PC-9 (cell line): ENCODE measurements at regions not wholly inside any gene's neighbourhood (a gene's known extent, or its start where the extent isn't known, plus 50 kb on each side); places are given as distances from the start of the nearest gene placed in this dataset.

ENCODE experiments used
- BruUV-seq: library from RNA; stranded (reverse); fragments of 400-500 nt; replicated peaks from 2 replicates; lab custom pipeline; 2021; lab: Mats Ljungman, UMichigan
- CTCF ChIA-PET: fragments of 300-600 bp; sonication (Branson Sonifier 250); formaldehyde crosslinking; loops from one replicate; lab custom pipeline; 2022; ENCODE audit warnings: antibody characterized with exemption; lab: Charles Lee
- POLR2A ChIA-PET: fragments of 300-600 bp; sonication (Branson Sonifier 250); formaldehyde crosslinking; loops from one replicate; lab custom pipeline; 2022; ENCODE audit warnings: antibody characterized with exemption; ENCODE audit not compliant: unreplicated experiment; lab: Charles Lee
- DNase-seq, 2 experiments: peaks; one replicate each; pipeline versions ENCODE4 v3.0.0 to v3.0.0-alpha.2; 2015 to 2022; ENCODE audit warnings: mixed read lengths in 1 of 2
- H2AFZ ChIP-seq: fragments of 200-600 bp; sonication (generic); 2 replicates; pipeline ENCODE4 v1.8.1; 2017; ENCODE audit warnings: antibody characterized with exemption
- H3F3A ChIP-seq: fragments of 200-600 bp; sonication (generic); 2 replicates; pipeline ENCODE4 v1.8.1; 2017; ENCODE audit warnings: antibody characterized with exemption, mild to moderate bottlenecking, low read depth; ENCODE audit not compliant: insufficient read depth
- H3K27ac ChIP-seq: fragments of 200-600 bp; sonication (generic); 2 replicates; pipeline ENCODE4 v1.6.1; 2016; ENCODE audit warnings: mixed run types
- H3K27me3 ChIP-seq: fragments of 200-600 bp; sonication (generic); 2 replicates; pipeline ENCODE4 v1.6.1; 2016; ENCODE audit warnings: low read depth, mixed run types; ENCODE audit not compliant: insufficient read depth
- H3K36me3 ChIP-seq: fragments of 200-600 bp; sonication (generic); 2 replicates; pipeline ENCODE4 v1.6.1; 2016; ENCODE audit warnings: low read depth, mixed run types
- H3K4me1 ChIP-seq: fragments of 200-600 bp; sonication (generic); replicated peaks from 2 replicates; pipeline ENCODE4 v1.6.1; 2016; ENCODE audit warnings: mixed run types; ENCODE audit not compliant: insufficient read depth
- H3K4me2 ChIP-seq: fragments of 200-600 bp; sonication (generic); 2 replicates; pipeline ENCODE4 v1.6.1; 2017; ENCODE audit warnings: mixed run types
- H3K4me3 ChIP-seq: fragments of 200-600 bp; sonication (generic); 2 replicates; pipeline ENCODE4 v1.6.1; 2016; ENCODE audit warnings: mixed run types
- H3K79me2 ChIP-seq: fragments of 200-600 bp; sonication (generic); 2 replicates; pipeline ENCODE4 v1.6.1; 2017; ENCODE audit warnings: low read depth, mixed run types
- H3K9me2 ChIP-seq: fragments of 200-600 bp; sonication (generic); 2 replicates; pipeline ENCODE4 v1.8.1; 2017; ENCODE audit warnings: mild to moderate bottlenecking; ENCODE audit not compliant: insufficient read depth
- H3K9me3 ChIP-seq: fragments of 200-600 bp; sonication (generic); 2 replicates; pipeline ENCODE4 v1.8.1; 2016; ENCODE audit warnings: low read depth; ENCODE audit not compliant: insufficient read depth
- H4K20me1 ChIP-seq: fragments of 200-600 bp; sonication (generic); 2 replicates; pipeline ENCODE4 v1.8.1; 2017; ENCODE audit not compliant: insufficient read depth
- EZH2 ChIP-seq: fragments of 200-600 bp; sonication (generic); IDR thresholded peaks from 2 replicates; pipeline ENCODE4 v1.8.0; 2017; ENCODE audit warnings: antibody characterized with exemption, low read depth
- intact Hi-C: fragments of 100-400 bp; cut with micrococcal nuclease; formaldehyde crosslinking; loops from one replicate; pipeline ENCODE4 v1.10.0; 2022; ENCODE audit not compliant: unreplicated experiment
- TF ChIP-seq, protein P1 (sequence below): fragments of 200-600 bp; sonication (generic); conservative IDR thresholded peaks from 2 replicates; pipeline ENCODE4 v1.6.1; 2017; ENCODE audit warnings: mixed run types, antibody characterized with exemption, mild to moderate bottlenecking, moderate library complexity

DNA sequence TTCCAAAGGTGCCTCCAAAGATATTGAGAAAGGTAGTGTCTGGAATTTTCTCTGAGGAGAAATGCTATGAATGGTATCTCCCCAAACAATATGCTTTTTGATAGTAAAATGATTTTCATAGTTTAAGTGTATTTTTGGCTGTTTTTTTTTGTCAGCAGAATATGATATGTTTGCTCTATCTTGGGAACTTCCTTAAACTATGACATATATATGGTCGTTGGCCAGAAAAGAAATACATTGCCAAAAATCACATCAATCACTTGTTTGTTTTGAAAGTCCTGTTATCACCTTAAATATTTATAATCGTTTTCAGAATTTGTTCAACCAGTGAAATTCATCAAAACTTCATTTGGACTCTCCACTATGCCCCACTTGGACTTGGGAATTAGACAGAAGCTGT lies 816.9 kb downstream of the CDH11 start:
- intact Hi-C loops: no loop called here
- POLR2A ChIA-PET: no interaction called here
- no peaks in the 10 kb centered on the region for H3K79me2 ChIP-seq

DNA sequence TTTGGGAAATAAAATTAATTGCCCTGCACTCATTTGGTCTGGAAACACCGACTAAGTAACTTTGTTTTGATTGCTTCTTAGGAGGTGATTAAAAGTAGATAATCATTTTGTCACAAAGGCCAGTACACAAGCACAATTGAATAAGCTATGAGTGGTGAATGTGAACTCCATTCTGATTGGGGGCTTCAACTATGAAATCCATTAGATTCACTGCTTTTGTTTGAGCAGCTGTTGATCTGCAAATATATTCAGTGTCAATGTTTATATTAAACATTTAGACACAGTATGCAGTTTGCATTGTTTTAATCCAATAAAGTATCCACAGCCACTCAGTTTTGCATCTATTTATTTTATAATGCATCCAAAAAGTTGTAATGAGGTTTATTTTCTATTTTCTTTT lies 817.5 kb downstream of the CDH11 start:
- ChIA-PET CTCF (no interaction called here), POLR2A (no interaction called here)
- no peak for DNase-seq
- H3K36me3 ChIP-seq: no peaks in the 10 kb centered on the region
- no peak overlapping the region for H3K4me2 ChIP-seq
- H3K27me3 ChIP-seq: no peaks in the 10 kb centered on the region
- H3F3A ChIP-seq: no peaks in the 10 kb centered on the region
- BruUV-seq: no TSS peak
- H2AFZ ChIP-seq: no peak overlapping the region
- intact Hi-C loops: no loop called here
- no peak for TF ChIP-seq EZH2
- TF ChIP-seq, protein P1, sequence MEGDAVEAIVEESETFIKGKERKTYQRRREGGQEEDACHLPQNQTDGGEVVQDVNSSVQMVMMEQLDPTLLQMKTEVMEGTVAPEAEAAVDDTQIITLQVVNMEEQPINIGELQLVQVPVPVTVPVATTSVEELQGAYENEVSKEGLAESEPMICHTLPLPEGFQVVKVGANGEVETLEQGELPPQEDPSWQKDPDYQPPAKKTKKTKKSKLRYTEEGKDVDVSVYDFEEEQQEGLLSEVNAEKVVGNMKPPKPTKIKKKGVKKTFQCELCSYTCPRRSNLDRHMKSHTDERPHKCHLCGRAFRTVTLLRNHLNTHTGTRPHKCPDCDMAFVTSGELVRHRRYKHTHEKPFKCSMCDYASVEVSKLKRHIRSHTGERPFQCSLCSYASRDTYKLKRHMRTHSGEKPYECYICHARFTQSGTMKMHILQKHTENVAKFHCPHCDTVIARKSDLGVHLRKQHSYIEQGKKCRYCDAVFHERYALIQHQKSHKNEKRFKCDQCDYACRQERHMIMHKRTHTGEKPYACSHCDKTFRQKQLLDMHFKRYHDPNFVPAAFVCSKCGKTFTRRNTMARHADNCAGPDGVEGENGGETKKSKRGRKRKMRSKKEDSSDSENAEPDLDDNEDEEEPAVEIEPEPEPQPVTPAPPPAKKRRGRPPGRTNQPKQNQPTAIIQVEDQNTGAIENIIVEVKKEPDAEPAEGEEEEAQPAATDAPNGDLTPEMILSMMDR: no peak
- no peaks in the 10 kb centered on the region for H4K20me1 ChIP-seq
- no peak overlapping the region for H3K4me3 ChIP-seq
- no peaks in the 10 kb centered on the region for H3K4me1 ChIP-seq
- H3K9me3 ChIP-seq: no peaks in the 10 kb centered on the region
- H3K9me2 ChIP-seq: no peaks in the 10 kb centered on the region
- H3K79me2 ChIP-seq: no peaks in the 10 kb centered on the region
- no peak overlapping the region for H3K27ac ChIP-seq

More for the DNA sequence above, 816.9 kb downstream of the CDH11 start:
- Histone ChIP-seq H3K9me2 (no peaks in the 10 kb centered on the region), H3K27me3 (no peaks in the 10 kb centered on the region), H3K27ac (no peak overlapping the region), H3K36me3 (no peaks in the 10 kb centered on the region), H3K4me3 (no peak overlapping the region), H3K4me2 (no peak overlapping the region), H4K20me1 (no peaks in the 10 kb centered on the region), H2AFZ (no peak overlapping the region), H3K4me1 (no peaks in the 10 kb centered on the region), H3K9me3 (no peaks in the 10 kb centered on the region), H3F3A (no peaks in the 10 kb centered on the region)
- BruUV-seq: no TSS peak
- no peak for TF ChIP-seq EZH2
- TF ChIP-seq, protein P1: no peak
- DNase-seq: no peak
- CTCF ChIA-PET: no interaction called here

DNA sequence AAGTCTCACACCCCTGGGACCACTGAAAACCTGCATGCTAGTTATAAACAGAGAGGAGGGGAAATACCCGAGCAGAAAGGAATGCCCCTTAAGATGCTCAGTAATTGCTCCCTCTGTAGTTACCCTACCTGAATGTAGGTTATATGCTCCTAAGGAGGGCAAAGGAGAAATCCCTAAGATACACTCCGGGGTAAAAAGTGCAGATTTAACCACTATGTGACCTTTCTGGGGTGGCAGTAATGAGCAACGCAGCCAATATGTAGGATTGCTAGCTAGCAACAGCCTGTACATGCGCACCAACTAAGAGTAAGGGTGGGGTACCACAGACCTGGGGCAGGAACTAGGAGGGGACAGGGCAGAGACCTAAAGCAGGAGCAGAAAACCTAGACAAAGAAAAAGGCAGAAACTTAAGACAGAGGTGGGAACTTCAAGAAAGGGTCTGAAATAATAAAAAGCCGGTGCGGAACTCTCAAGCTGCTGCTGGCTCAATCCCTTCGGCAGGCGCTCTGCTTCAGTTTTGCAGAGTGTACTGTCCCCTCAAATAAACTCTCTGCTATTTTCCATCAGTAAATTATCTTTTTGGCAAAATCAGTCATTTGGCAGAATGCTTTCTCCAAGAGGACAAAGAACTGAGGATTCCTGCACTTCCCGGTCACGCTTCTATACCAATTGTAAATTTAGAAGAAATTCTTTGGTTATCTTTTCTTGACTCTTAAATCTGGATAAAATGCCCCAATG lies 823.8 kb downstream of the CDH11 start:
- H4K20me1 ChIP-seq: no peaks in the 10 kb centered on the region
- H3K9me2 ChIP-seq: no peaks in the 10 kb centered on the region
- no TSS peak for BruUV-seq
- H2AFZ ChIP-seq: no peak overlapping the region
- H3F3A ChIP-seq: no peaks in the 10 kb centered on the region
- POLR2A ChIA-PET: no interaction called here
- intact Hi-C loops: no loop called here
- H3K27me3 ChIP-seq: no peaks in the 10 kb centered on the region
- no peaks in the 10 kb centered on the region for H3K4me1 ChIP-seq
- no peaks in the 10 kb centered on the region for H3K36me3 ChIP-seq
- H3K27ac ChIP-seq: no peak overlapping the region
- no peaks in the 10 kb centered on the region for H3K79me2 ChIP-seq
- no peak overlapping the region for H3K4me3 ChIP-seq
- TF ChIP-seq, protein P1: no peak
- no peak for TF ChIP-seq EZH2
- H3K9me3 ChIP-seq: no peaks in the 10 kb centered on the region
- DNase-seq: no peak
- CTCF ChIA-PET: interaction anchor here (0.5 kb wide), 1 partner anchor 194 kb away, joined by 3 read pairs; no protein-coding TSS in a partner anchor
- H3K4me2 ChIP-seq: no peak overlapping the region
